ENCODE measurements at regions not wholly inside any gene's neighbourhood (a gene's known extent, or its start where the extent isn't known, plus 50 kb on each side); places are given as distances from the start of the nearest gene placed in this dataset.

- no peak for DNase-seq (ENCODE audit: low read depth)
- no peak for TF ChIP-seq CTCF (IDR thresholded peaks at IDR 0.05; ENCODE audit: low read depth, low read length, missing control alignments)
- no peak overlapping the region for H3K4me3 ChIP-seq (ENCODE audit: low read depth, low read length)
Observed at GRCh38 chr4:133865612-133866327, 335.8 kb downstream of the PABPC4L start.

- no peak for TF ChIP-seq CTCF (IDR thresholded peaks at IDR 0.05; ENCODE audit: low read depth, low read length, missing control alignments)
Observed at GRCh38 chr4:133863153-133863552, 338.4 kb downstream of the PABPC4L start.

GRCh38 chr4:133856731-133857355 lies 344.7 kb downstream of the PABPC4L start:
- no peak for DNase-seq (ENCODE audit: low read depth)
- TF ChIP-seq CTCF (IDR thresholded peaks at IDR 0.05; ENCODE audit: low read depth, low read length, missing control alignments), result no peak
- H3K4me3 ChIP-seq (ENCODE audit: low read depth, low read length), result no peak overlapping the region

More at GRCh38 chr4:133863153-133863552, 338.4 kb downstream of the PABPC4L start:
- no peak overlapping the region for H3K4me3 ChIP-seq (ENCODE audit: low read depth, low read length)
- no peak for DNase-seq (ENCODE audit: low read depth)

GRCh38 chr4:133855001-133855400 lies 346.6 kb downstream of the PABPC4L start:
- DNase-seq (ENCODE audit: low read depth), result no peak
- no peak overlapping the region for H3K4me3 ChIP-seq (ENCODE audit: low read depth, low read length)
- TF ChIP-seq CTCF (IDR thresholded peaks at IDR 0.05; ENCODE audit: low read depth, low read length, missing control alignments), result no peak

- TF ChIP-seq CTCF (IDR thresholded peaks at IDR 0.05; ENCODE audit: low read depth, low read length, missing control alignments), result no peak
- DNase-seq (ENCODE audit: low read depth), result no peak
- H3K4me3 ChIP-seq (ENCODE audit: low read depth, low read length), result no peak overlapping the region
Observed at GRCh38 chr4:133839326-133839725, 362.3 kb downstream of the PABPC4L start.

- DNase-seq (ENCODE audit: low read depth), result no peak
- no peak for TF ChIP-seq CTCF (IDR thresholded peaks at IDR 0.05; ENCODE audit: low read depth, low read length, missing control alignments)
Observed at GRCh38 chr4:133823177-133823576, 378.4 kb downstream of the PABPC4L start.

GRCh38 chr4:133812954-133813353 lies 388.6 kb downstream of the PABPC4L start:
- DNase-seq (ENCODE audit: low read depth), result no peak
- no peak for TF ChIP-seq CTCF (IDR thresholded peaks at IDR 0.05; ENCODE audit: low read depth, low read length, missing control alignments)
- no peak overlapping the region for H3K4me3 ChIP-seq (ENCODE audit: low read depth, low read length)

More at GRCh38 chr4:133823177-133823576, 378.4 kb downstream of the PABPC4L start:
- no peak overlapping the region for H3K4me3 ChIP-seq (ENCODE audit: low read depth, low read length)
